GM12873 (cell line): ENCODE measurements at regions not wholly inside any gene's neighbourhood (a gene's known extent, or its start where the extent isn't known, plus 50 kb on each side); places are given as distances from the start of the nearest gene placed in this dataset.

ENCODE experiments used
- TF ChIP-seq, protein P1 (sequence below): IDR thresholded peaks from 2 replicates; pipeline ENCODE4 v1.5.1; 2012; ENCODE audit warnings: low read depth, mild to moderate bottlenecking, moderate library complexity, low read length, control low read depth; ENCODE audit not compliant: insufficient read depth; ENCODE audit errors: missing control alignments

GRCh38 chr10:29714096-29714874, 79.5 kb upstream of the SVIL start:
- TF ChIP-seq, protein P1, sequence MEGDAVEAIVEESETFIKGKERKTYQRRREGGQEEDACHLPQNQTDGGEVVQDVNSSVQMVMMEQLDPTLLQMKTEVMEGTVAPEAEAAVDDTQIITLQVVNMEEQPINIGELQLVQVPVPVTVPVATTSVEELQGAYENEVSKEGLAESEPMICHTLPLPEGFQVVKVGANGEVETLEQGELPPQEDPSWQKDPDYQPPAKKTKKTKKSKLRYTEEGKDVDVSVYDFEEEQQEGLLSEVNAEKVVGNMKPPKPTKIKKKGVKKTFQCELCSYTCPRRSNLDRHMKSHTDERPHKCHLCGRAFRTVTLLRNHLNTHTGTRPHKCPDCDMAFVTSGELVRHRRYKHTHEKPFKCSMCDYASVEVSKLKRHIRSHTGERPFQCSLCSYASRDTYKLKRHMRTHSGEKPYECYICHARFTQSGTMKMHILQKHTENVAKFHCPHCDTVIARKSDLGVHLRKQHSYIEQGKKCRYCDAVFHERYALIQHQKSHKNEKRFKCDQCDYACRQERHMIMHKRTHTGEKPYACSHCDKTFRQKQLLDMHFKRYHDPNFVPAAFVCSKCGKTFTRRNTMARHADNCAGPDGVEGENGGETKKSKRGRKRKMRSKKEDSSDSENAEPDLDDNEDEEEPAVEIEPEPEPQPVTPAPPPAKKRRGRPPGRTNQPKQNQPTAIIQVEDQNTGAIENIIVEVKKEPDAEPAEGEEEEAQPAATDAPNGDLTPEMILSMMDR = no peak

- TF ChIP-seq, protein P1 = no peak
Measured at GRCh38 chr10:29713450-29713849, 78.7 kb upstream of the SVIL start.

DNA sequence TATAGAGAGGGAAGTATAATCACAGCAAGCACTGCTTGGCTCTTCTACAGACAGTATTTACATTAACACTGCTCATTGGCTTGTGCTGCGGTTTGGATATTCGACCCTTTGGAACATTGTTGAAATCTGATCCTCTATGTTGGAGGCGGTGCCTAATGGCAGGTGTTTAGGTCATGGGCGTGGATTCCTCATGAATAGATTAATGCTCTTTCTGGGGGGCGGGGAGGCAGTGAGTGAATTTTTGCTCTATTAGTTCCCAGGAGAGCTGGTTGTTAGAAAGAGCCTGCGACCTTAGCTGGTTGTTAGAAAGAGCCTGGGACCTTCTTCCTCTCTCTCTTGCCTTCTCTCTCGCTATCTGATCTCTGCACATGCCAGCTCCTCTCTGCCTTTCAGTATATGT, 77.3 kb upstream of the SVIL start:
- TF ChIP-seq, protein P1 = no peak

DNA sequence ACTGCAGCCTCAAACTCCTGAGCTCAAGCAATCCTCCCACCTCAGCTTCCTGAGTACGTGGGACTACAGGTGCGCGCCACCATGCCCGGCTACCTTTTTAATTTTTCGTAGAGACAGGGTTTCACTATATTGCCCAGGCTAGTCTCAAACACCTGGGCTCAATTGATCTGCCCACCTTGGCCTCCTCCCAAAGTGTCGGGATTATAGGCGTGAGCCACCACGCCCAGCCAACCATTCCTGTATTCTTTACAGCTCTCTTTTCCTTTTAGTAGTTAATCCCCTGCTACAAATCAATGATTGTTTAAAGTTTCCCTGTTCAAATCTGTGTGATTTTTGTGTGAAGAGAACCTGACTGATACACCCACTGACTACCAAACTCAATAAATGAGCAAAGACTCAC, 75.4 kb upstream of the SVIL start:
- TF ChIP-seq, protein P1 = no peak

- TF ChIP-seq, protein P1 = no peak
Measured at GRCh38 chr10:29709484-29710002, 74.8 kb upstream of the SVIL start.

DNA sequence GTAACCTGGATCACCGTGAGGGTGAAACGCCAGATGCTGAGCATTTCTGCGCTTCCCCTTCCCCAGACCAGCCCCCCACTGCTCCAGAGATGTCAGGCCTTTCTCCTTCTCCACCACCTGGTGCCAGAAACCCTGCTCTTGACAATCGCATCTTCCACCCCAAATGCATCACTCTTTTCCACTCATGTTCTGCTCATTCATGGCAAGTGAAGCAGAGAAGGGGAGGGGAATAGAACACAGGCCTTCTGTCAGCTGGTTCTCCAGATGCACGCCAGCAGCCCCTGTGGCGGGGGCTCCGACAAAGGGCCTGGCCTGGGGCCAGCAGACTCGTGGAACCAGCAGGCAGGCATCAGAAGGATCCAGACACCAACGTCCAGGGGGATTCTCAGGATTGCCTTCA, 68.5 kb upstream of the SVIL start:
- TF ChIP-seq, protein P1 = no peak

DNA sequence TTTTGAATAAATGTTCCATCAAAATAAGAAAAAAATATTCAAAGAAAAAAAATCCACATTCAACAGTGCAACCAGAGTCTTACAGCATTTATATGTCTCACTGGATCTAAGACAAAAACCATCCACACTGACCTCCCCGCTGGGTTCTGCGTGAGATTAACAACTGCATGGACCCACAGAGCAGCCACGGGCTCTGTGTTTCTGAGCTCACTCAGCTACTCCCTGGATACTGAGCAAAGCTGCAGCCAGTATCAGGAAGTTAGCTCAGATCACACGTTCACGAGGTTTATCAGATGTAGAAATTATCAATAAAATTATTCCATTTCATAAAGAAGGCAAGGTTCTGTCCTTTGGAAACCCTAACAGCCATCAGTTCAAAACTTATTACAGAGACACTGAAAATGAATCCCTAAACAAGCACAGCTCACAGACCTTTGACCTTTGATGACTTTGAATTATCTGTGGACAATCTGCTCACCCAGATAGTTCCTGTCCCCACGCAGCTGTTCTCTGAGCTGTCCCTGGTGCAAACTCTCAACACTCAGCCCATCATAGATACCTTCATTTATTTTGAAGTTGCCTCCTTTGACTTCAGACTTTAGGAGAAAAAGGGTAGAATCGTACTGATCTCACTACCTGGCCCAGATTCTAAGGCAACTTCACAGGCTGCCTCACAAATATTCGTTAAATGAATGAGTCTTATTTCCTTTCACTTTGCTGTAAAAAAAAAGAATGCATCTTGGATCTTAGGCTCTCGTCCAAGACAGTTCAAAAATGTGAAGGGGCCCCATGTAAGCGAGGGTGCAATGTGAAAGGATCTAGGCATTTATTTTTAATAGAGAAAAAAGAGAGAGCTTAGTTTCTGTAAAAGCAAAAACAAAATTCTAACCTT, 67.7 kb upstream of the SVIL start:
- TF ChIP-seq, protein P1 = no peak
